ENCODE measurements at regions not wholly inside any gene's neighbourhood (a gene's known extent, or its start where the extent isn't known, plus 50 kb on each side); places are given as distances from the start of the nearest gene placed in this dataset.

- TF ChIP-seq EZH2 (IDR thresholded peaks at IDR 0.05; ENCODE audit: borderline replicate concordance, low read depth, low read length, poor library complexity, severe bottlenecking) (no peak), CTCF (conservative IDR thresholded peaks at IDR 0.05; ENCODE audit: low read depth, low read length) (no peak)
Observed at GRCh38 chr20:52342913-52343312, 151.3 kb upstream of the ZFP64 start.
